ENCODE measurements at regions not wholly inside any gene's neighbourhood (a gene's known extent, or its start where the extent isn't known, plus 50 kb on each side); places are given as distances from the start of the nearest gene placed in this dataset.

DNA sequence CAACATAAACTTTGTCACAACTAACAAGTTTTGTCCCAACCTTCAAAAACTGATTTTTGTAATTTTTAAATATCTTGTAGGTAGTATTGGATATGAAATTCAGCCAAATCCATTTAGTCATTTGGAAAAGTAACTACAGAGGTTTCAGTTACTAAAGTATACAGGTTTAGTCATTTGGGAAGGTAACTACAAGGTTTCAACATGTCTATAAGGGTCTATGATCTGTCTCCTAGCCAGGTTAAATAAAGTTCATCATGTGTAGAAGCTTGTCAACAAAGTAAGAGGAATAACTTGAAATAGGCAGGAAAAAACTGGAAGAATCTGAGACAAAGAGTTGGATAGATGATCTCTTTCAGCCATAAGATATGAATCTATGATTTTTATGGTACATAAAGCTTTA is 229.8 kb downstream of the COL12A1 start:
- TF ChIP-seq, protein P1, sequence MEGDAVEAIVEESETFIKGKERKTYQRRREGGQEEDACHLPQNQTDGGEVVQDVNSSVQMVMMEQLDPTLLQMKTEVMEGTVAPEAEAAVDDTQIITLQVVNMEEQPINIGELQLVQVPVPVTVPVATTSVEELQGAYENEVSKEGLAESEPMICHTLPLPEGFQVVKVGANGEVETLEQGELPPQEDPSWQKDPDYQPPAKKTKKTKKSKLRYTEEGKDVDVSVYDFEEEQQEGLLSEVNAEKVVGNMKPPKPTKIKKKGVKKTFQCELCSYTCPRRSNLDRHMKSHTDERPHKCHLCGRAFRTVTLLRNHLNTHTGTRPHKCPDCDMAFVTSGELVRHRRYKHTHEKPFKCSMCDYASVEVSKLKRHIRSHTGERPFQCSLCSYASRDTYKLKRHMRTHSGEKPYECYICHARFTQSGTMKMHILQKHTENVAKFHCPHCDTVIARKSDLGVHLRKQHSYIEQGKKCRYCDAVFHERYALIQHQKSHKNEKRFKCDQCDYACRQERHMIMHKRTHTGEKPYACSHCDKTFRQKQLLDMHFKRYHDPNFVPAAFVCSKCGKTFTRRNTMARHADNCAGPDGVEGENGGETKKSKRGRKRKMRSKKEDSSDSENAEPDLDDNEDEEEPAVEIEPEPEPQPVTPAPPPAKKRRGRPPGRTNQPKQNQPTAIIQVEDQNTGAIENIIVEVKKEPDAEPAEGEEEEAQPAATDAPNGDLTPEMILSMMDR (conservative IDR thresholded peaks at IDR 0.05), result no peak
- no peak for TF ChIP-seq ZFX (IDR thresholded peaks at IDR 0.05)
